ENCODE measurements at regions not wholly inside any gene's neighbourhood (a gene's known extent, or its start where the extent isn't known, plus 50 kb on each side); places are given as distances from the start of the nearest gene placed in this dataset.

GRCh38 chr11:31927982-31928381 lies 116.9 kb upstream of the PAX6 start:
- TF ChIP-seq CTCF (conservative IDR thresholded peaks at IDR 0.05; ENCODE audit: low read length) (no peak), EZH2phosphoT487 (IDR thresholded peaks at IDR 0.05; ENCODE audit: borderline replicate concordance) (no peak)

All from Loucy (cell line).